HG03460 (cell line): ENCODE measurements at regions not wholly inside any gene's neighbourhood (a gene's known extent, or its start where the extent isn't known, plus 50 kb on each side); places are given as distances from the start of the nearest gene placed in this dataset.
A peak's percentile ranks its signal among the peaks of the same experiment; 100 is the strongest.

ENCODE experiments used
- ATAC-seq: cut with Tn5 transposase; IDR thresholded peaks from one replicate; pipeline ENCODE4 v1.9.1; 2021; ENCODE audit not compliant: unreplicated experiment

- no peak for ATAC-seq
Observed at GRCh38 chr3:177753451-177754155, 556.3 kb upstream of the TBL1XR1 start.

DNA sequence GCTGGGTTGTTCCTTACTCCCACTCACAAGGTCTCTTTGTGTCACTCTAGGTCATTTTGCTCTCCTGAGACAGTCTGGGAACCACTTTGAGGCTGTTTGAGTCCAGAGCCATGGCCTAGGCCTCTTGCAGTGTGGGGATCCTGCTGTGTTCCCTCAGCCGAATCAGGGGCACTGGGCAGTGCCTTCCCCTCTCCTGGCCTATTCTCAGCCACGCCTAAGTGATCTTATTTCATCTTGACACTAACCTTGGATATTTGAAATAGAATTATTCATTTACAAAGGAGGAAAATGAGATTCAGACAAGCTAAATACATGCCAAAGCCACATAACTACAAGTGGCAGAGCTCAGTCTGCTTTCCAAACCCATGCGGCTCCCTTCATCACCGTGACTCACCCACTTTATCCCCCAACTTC, 557.2 kb upstream of the TBL1XR1 start:
- ATAC-seq: no peak

GRCh38 chr3:177758126-177758525, 560.8 kb upstream of the TBL1XR1 start:
- ATAC-seq: no peak

- no peak for ATAC-seq
Observed at GRCh38 chr3:177760803-177761202, 563.5 kb upstream of the TBL1XR1 start.

DNA sequence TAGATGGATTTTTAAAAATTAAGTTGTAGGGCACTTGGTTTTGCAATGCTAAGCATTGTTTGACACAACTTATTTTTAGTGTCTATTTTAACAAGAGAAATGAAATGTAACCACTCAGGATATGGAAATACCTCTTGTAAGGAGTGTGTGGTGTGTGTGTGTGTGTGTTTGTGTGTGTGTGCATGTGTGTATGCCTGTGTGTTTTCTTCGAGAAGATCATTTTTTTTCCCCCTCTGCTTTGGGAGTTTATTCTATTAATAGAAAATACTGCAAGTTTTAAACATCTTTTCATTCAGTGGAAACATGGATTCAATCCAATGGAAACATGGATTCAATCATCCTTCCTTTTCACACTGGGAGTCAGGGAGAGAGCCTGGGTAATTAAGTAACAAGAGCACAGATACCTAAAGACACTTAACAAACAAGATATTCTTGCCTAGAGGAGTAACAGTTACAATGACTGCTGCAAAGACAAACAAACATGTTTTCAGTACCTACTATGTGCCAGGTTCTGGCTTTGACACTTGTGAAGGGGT, 567.2 kb upstream of the TBL1XR1 start:
- no peak for ATAC-seq

DNA sequence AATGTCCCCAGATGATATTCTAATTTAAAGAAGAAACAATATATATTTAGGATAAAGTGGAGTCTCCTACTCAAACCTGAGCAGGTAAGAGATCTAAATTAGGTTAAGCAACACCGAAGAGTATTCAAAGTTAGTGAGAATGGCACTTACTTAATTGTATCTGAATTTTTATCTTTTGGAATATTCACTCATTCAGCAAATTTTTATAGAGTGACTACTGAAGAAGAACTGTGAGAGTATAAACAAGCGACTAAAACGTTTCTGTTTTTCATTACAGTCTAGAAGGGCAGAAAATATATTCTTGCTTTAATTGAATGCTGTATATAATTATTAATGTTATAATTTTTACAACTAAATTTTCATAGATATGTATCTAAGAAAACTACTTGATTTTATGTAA, 567.7 kb upstream of the TBL1XR1 start:
- no peak for ATAC-seq

GRCh38 chr3:177770383-177771230, 573.3 kb upstream of the TBL1XR1 start:
- ATAC-seq: no peak

- no peak for ATAC-seq
Observed at GRCh38 chr3:177771780-177772179, 574.5 kb upstream of the TBL1XR1 start.

DNA sequence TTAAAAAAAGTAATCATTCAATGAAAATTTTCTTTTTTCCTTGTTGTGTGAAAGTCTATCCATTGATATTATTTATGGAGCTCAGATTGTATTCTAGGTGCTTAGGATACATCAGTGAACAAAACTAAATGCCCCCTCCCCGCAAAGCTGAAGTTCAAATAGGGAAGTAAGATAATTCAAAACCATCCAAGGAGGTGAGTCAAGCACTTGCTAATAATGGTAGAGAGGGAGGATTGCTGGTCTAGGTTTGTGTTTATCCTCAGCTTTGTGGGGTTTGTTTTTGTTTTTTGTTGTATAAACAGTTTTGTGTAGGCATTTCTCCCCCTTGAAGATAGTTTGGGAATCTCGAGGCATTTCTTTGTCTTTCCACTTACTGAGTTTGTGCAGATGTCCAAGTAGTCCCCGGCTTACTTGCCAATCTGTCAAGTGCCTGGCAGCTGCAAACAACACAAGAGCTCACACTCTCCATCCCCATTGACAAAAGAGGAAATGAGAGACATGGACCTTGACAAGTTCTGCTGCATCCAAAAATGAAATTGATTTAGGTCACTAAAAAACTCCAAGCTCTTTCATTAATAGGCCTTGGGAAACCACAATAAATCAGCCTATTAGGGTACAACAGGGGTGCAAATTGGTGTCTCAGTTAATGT, 575.8 kb upstream of the TBL1XR1 start:
- ATAC-seq: no peak

DNA sequence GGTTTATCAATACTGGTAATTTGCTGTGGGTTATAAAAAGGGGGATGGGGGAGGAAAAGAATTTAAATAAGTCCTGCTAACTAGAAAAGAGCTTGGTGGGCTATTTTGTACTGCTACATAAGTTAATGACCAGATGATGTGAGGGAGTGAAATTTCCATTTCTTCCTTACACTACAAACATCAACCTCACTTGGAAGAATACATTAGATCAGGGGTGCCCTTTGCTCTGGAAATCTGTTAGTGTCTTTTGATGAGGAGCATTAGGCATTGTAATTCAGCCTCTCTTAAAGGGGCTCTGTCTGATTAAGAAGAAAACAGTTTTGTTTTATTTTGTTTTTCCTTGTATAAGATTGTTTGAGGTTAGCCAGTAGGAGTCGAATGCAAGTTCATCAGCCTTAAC, 576.4 kb upstream of the TBL1XR1 start:
- ATAC-seq: no peak

DNA sequence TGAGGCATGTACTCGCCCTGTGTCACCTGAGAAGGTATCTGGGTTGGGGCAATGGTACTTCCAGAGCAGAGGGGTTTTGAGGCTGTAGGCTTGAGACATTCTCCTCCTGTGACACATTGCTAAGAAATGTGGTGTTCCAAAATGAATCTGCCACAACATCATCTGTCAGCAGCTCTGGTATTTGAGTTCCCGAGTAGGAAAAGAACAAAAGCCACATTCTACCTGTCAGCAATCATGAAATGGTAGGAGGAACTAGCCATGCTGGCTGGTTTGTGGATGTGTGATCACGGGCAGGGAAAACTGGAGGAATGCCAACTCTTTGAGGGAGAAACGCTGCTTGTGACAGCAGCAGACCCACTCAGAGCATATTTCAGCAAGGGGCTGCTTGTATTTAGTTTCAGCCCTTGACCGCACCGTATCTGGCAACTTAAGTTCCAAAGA, 579.4 kb upstream of the TBL1XR1 start:
- no peak for ATAC-seq

DNA sequence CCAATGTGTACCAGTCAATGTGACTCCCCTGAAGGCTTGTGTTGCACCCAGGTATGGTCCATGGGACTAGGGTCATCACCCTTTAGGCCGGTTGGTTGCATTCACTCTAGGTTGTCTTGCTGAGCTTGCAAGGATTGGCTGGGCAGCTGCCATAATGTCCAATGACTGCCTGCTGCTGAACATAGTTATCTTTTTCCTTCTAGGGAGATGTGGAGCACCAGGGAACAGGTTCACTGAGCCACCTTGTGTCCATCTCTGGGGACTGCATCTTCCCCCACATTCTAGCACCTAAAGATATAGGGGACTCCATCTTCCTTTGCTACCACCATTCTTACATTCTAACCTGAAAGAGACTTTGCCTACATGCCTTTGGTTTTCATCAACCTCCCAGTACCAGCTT, 580.4 kb upstream of the TBL1XR1 start:
- peak; percentile 89 for ATAC-seq

- no peak for ATAC-seq
Observed at GRCh38 chr3:177778633-177779032, 581.4 kb upstream of the TBL1XR1 start.

GRCh38 chr3:177781686-177782161, 584.4 kb upstream of the TBL1XR1 start:
- ATAC-seq: no peak

DNA sequence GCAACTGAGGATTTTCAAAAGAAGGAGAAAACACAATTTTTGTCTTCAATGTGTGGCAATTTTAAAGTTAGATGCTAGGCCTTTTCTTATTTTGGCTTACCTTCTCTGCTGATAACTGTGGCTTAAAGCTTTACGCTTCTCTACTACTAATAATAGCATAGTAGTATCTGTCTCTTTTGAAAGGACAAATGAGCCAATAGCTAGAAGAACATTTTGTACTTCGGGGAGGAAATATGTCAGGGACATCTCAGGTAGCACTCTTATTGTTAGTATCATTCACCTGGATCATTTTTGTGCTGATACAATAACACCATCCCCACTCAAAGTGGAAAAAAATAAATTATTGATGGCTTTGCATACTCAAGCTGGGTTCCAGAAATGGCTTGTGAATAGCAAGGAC, 586.1 kb upstream of the TBL1XR1 start:
- no peak for ATAC-seq

GRCh38 chr3:177783767-177784166, 586.5 kb upstream of the TBL1XR1 start:
- ATAC-seq: no peak

- ATAC-seq: peak; percentile 61
Observed at GRCh38 chr3:177787279-177788041, 590.2 kb upstream of the TBL1XR1 start.

DNA sequence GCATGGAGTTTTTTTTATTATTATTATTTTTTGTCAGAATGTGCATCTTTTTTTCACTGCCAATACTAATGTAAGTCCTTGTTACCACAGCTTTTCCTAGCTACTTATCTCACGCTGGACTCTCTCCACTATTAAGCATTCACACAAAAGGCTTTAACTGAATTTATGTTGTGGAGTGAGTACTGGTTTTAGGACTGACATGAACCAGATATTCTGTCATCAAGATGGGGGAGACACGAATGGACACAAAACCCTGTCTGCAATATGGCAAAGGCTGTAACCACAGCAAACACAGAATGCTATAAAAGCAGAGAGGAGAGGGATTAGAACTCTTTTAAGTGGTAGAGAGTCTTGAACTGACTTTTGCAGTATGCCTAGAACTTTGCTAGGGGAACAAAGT, 592.2 kb upstream of the TBL1XR1 start:
- ATAC-seq: no peak

DNA sequence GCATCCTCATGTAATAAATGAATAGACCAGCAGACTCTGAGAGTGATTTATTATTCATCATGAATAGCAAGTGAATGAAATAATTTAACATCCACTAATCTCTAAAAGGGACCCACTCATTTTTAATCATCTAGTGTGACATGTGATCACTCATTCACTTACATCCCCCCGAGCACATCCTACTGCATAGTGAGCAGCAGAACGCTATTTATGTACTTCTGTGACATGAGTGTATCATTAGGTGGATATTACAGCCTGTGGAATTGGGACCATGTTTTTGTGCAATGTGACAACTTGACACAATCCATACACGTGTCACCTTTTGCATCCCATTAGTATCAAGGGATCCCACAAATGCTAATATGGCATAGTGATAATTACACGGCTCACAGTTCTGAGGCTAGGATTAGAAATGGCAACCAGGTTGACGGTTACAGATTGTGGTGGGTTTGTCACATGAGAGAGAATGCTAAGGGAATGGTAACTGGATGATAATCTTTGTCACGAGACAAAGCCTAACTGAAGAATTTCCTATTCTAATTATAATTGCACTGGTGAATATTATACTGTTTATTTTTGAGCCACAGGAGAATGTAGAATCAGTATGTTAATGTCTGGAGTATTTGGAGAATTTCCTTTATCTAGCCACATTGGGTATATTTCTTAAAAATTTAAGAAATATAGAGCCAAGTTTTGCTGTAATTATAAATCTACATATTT, 595.2 kb upstream of the TBL1XR1 start:
- ATAC-seq: no peak

DNA sequence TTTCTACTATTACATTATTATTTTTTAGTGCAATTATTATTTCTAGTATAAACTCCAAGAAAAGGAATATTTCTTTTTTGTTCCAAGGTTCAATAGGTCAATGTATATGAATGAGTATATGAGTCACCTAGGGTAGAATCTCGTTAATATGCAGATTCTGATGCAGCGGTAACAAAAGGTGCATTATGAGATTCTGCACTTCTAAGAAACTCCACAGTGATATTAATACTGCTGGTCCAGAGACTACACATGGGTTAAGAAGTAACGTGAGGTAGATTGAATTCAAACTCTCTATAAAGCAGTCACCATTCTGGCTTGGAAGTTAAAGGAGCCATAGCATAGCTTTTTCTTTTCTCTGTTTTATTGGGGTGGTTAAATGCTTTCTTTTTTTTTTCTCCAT, 596.2 kb upstream of the TBL1XR1 start:
- no peak for ATAC-seq
